Gastroesophageal sphincter (tissue), 3 donors: ENCODE measurements at regions not wholly inside any gene's neighbourhood (a gene's known extent, or its start where the extent isn't known, plus 50 kb on each side); places are given as distances from the start of the nearest gene placed in this dataset.

ENCODE experiments used
- CTCF ChIP-seq, 4 experiments: fragments of 200-600 bp in 2 of 4; fragments of 450-650 bp in 2 of 4; sonication (generic) in 1 of 4; IDR thresholded peaks; one replicate each; pipeline ENCODE4 v1.5.1; 2017 to 2019; ENCODE audit warnings: antibody characterized with exemption in 4 of 4, mild to moderate bottlenecking in 2 of 4, moderate library complexity in 2 of 4
- POLR2AphosphoS5 ChIP-seq: sonication (generic); formaldehyde crosslinking; IDR thresholded peaks from one replicate; pipeline ENCODE4 v1.6.1; 2017; ENCODE audit warnings: antibody characterized with exemption

GRCh38 chr6:155974811-155975323, 519.2 kb upstream of the NOX3 start:
- TF ChIP-seq CTCF (IDR thresholded peaks at IDR 0.05) (no peak), POLR2AphosphoS5 (no peak)
